Superior temporal gyrus (tissue), 1 donor: ENCODE measurements at regions not wholly inside any gene's neighbourhood (a gene's known extent, or its start where the extent isn't known, plus 50 kb on each side); places are given as distances from the start of the nearest gene placed in this dataset.
A peak's percentile ranks its signal among the peaks of the same experiment; 100 is the strongest.

Experiments used
- DNase-seq: peaks from one replicate; pipeline ENCODE4 v3.0.0-alpha.2; 2016; ENCODE audit errors: extremely low spot score

GRCh38 chr7:12941512-12941911 is 254.1 kb downstream of the ARL4A start:
- DNase-seq, result no peak

- no peak for DNase-seq
Observed at GRCh38 chr7:12942609-12943008, 255.2 kb downstream of the ARL4A start.

GRCh38 chr7:12943781-12944180 is 256.3 kb downstream of the ARL4A start:
- DNase-seq, result no peak

GRCh38 chr7:12945901-12946300 is 258.5 kb downstream of the ARL4A start:
- no peak for DNase-seq

GRCh38 chr7:12947465-12947864 is 260.0 kb downstream of the ARL4A start:
- no peak for DNase-seq

GRCh38 chr7:12949060-12949931 is 261.9 kb downstream of the ARL4A start:
- peak; percentile 44 for DNase-seq

- DNase-seq, result no peak
Observed at GRCh38 chr7:12951397-12951801, 264.0 kb downstream of the ARL4A start.

GRCh38 chr7:12954380-12955033 is 267.1 kb downstream of the ARL4A start:
- no peak for DNase-seq

GRCh38 chr7:12957487-12957886 is 270.1 kb downstream of the ARL4A start:
- no peak for DNase-seq

- DNase-seq, result no peak
Observed at GRCh38 chr7:12961910-12962480, 274.6 kb downstream of the ARL4A start.

- no peak for DNase-seq
Observed at GRCh38 chr7:12963435-12963834, 276.0 kb downstream of the ARL4A start.

GRCh38 chr7:12964836-12965235 is 277.4 kb downstream of the ARL4A start:
- DNase-seq, result no peak

GRCh38 chr7:12965767-12966166 is 278.3 kb downstream of the ARL4A start:
- DNase-seq, result no peak

GRCh38 chr7:12967322-12967721 is 279.9 kb downstream of the ARL4A start:
- no peak for DNase-seq

- DNase-seq, result no peak
Observed at GRCh38 chr7:12968836-12969422, 281.5 kb downstream of the ARL4A start.

- DNase-seq, result no peak
Observed at GRCh38 chr7:12970626-12971025, 283.2 kb downstream of the ARL4A start.

GRCh38 chr7:12974451-12975166 is 287.2 kb downstream of the ARL4A start:
- no peak for DNase-seq

- no peak for DNase-seq
Observed at GRCh38 chr7:12975412-12975811, 288.0 kb downstream of the ARL4A start.

GRCh38 chr7:12979181-12979580 is 291.7 kb downstream of the ARL4A start:
- no peak for DNase-seq

GRCh38 chr7:12982178-12982577 is 294.7 kb downstream of the ARL4A start:
- no peak for DNase-seq

GRCh38 chr7:12984117-12984516 is 296.7 kb downstream of the ARL4A start:
- DNase-seq, result no peak

GRCh38 chr7:12985228-12985627 is 297.8 kb downstream of the ARL4A start:
- no peak for DNase-seq
